RPMI7951 (cell line): ENCODE measurements at regions not wholly inside any gene's neighbourhood (a gene's known extent, or its start where the extent isn't known, plus 50 kb on each side); places are given as distances from the start of the nearest gene placed in this dataset.
A peak's percentile ranks its signal among the peaks of the same experiment; 100 is the strongest.

Source experiments
- DNase-seq: peaks from one replicate; pipeline ENCODE4 v3.0.0-alpha.2; 2012; ENCODE audit warnings: low read depth

GRCh38 chr21:35697321-35697808 is 363.0 kb downstream of the SETD4 start:
- peak; percentile 81 for DNase-seq

GRCh38 chr21:35696644-35697043 is 363.7 kb downstream of the SETD4 start:
- no peak for DNase-seq

GRCh38 chr21:35692311-35692710 is 368.0 kb downstream of the SETD4 start:
- DNase-seq = no peak

- no peak for DNase-seq
These were observed 369.9 kb downstream of the SETD4 start for GRCh38 chr21:35690436-35690835.

GRCh38 chr21:35686156-35686555 is 374.2 kb downstream of the SETD4 start:
- DNase-seq = no peak

GRCh38 chr21:35683664-35684304 is 376.5 kb downstream of the SETD4 start:
- no peak for DNase-seq

- peak; percentile 29 for DNase-seq
These were observed 377.3 kb downstream of the SETD4 start for GRCh38 chr21:35682904-35683549.

GRCh38 chr21:35681946-35682345 is 378.4 kb downstream of the SETD4 start:
- no peak for DNase-seq

- no peak for DNase-seq
These were observed 381.2 kb downstream of the SETD4 start for GRCh38 chr21:35679076-35679475.

GRCh38 chr21:35678393-35678792 is 381.9 kb downstream of the SETD4 start:
- DNase-seq = no peak

GRCh38 chr21:35677298-35677841 is 383.0 kb downstream of the SETD4 start:
- DNase-seq = no peak

- no peak for DNase-seq
These were observed 385.3 kb downstream of the SETD4 start for GRCh38 chr21:35674895-35675470.

GRCh38 chr21:35674091-35674671 is 386.1 kb downstream of the SETD4 start:
- no peak for DNase-seq

- no peak for DNase-seq
These were observed 388.0 kb downstream of the SETD4 start for GRCh38 chr21:35672313-35672712.

- peak; percentile 72 for DNase-seq
These were observed 395.6 kb downstream of the SETD4 start for GRCh38 chr21:35664683-35665082.

- peak; percentile 25 for DNase-seq
These were observed 396.3 kb downstream of the SETD4 start for GRCh38 chr21:35663856-35664606.

GRCh38 chr21:35658242-35658641 is 402.1 kb downstream of the SETD4 start:
- peak; percentile 94 for DNase-seq

- no peak for DNase-seq
These were observed 407.5 kb downstream of the SETD4 start for GRCh38 chr21:35652872-35653271.

- no peak for DNase-seq
These were observed 408.1 kb downstream of the SETD4 start for GRCh38 chr21:35652196-35652595.

- DNase-seq = no peak
These were observed 409.1 kb downstream of the SETD4 start for GRCh38 chr21:35651196-35651595.

GRCh38 chr21:35649186-35649585 is 411.1 kb downstream of the SETD4 start:
- DNase-seq = peak; percentile 71

- peak; percentile 24 for DNase-seq
These were observed 411.8 kb downstream of the SETD4 start for GRCh38 chr21:35648512-35648911.
